ENCODE measurements at regions not wholly inside any gene's neighbourhood (a gene's known extent, or its start where the extent isn't known, plus 50 kb on each side); places are given as distances from the start of the nearest gene placed in this dataset.
"Not testable (repeated sequence)": the region's sequence is repeated elsewhere in the genome, so short reads cannot be mapped to it uniquely, and the experiment has no call there.

GRCh38 chr7:159335181-159335926, 190.7 kb upstream of the VIPR2 start:
- H3K4me3 ChIP-seq (replicated peaks; ENCODE audit: insufficient read depth, low read length); H3K27me3 ChIP-seq (ENCODE audit: insufficient read depth, poor library complexity, severe bottlenecking); H3K27ac ChIP-seq (replicated peaks); DNase-seq (ENCODE audit: low read depth in 1 of 2, low spot score in 1 of 2): not testable (repeated sequence)

GRCh38 chr7:159332854-159333479, 188.3 kb upstream of the VIPR2 start:
- not testable (repeated sequence) for H3K27me3 ChIP-seq (ENCODE audit: insufficient read depth, poor library complexity, severe bottlenecking); H3K27ac ChIP-seq (replicated peaks); DNase-seq (ENCODE audit: low read depth in 1 of 2, low spot score in 1 of 2); H3K4me3 ChIP-seq (replicated peaks; ENCODE audit: insufficient read depth, low read length)

DNA sequence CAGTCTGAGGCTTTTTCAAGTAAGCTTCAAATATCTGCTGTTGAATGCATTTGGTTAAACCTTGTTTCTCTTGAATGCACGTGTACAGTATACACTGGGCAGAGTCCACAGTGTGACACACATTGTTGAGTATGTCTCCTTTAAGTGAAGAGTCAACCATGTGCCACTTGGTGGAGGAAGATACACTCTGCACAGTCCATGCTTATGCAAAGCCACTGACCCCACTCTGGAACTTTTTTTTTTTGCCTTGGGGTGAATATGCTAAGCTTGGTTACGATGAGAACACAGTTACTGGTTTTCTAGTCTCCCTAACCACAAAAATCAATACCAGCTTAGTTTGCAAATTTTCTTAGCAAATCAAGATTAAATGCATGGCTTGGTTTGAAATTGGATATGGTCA, 186.8 kb upstream of the VIPR2 start:
- no peak overlapping the region for H3K27ac ChIP-seq (replicated peaks)
- no peaks in the 10 kb centered on the region for H3K27me3 ChIP-seq (ENCODE audit: insufficient read depth, poor library complexity, severe bottlenecking)

GRCh38 chr7:159329818-159330378, 185.2 kb upstream of the VIPR2 start:
- no peak overlapping the region for H3K4me3 ChIP-seq (replicated peaks; ENCODE audit: insufficient read depth, low read length)
- no peak overlapping the region for H3K27ac ChIP-seq (replicated peaks)
- TF ChIP-seq, protein P1, sequence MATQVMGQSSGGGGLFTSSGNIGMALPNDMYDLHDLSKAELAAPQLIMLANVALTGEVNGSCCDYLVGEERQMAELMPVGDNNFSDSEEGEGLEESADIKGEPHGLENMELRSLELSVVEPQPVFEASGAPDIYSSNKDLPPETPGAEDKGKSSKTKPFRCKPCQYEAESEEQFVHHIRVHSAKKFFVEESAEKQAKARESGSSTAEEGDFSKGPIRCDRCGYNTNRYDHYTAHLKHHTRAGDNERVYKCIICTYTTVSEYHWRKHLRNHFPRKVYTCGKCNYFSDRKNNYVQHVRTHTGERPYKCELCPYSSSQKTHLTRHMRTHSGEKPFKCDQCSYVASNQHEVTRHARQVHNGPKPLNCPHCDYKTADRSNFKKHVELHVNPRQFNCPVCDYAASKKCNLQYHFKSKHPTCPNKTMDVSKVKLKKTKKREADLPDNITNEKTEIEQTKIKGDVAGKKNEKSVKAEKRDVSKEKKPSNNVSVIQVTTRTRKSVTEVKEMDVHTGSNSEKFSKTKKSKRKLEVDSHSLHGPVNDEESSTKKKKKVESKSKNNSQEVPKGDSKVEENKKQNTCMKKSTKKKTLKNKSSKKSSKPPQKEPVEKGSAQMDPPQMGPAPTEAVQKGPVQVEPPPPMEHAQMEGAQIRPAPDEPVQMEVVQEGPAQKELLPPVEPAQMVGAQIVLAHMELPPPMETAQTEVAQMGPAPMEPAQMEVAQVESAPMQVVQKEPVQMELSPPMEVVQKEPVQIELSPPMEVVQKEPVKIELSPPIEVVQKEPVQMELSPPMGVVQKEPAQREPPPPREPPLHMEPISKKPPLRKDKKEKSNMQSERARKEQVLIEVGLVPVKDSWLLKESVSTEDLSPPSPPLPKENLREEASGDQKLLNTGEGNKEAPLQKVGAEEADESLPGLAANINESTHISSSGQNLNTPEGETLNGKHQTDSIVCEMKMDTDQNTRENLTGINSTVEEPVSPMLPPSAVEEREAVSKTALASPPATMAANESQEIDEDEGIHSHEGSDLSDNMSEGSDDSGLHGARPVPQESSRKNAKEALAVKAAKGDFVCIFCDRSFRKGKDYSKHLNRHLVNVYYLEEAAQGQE (IDR thresholded peaks at IDR 0.05; ENCODE audit: insufficient replicate concordance, low read depth): no peak
- TF ChIP-seq POLR2AphosphoS5 (IDR thresholded peaks at IDR 0.05; ENCODE audit: low read depth) (no peak), GABPA (IDR thresholded peaks at IDR 0.05; ENCODE audit: low read depth) (no peak), SPI1 (IDR thresholded peaks at IDR 0.05; ENCODE audit: borderline replicate concordance, low read depth) (no peak), CTCF (IDR thresholded peaks at IDR 0.05; ENCODE audit: insufficient read depth, low read length) (no peak)
- DNase-seq (ENCODE audit: low read depth in 1 of 2, low spot score in 1 of 2): no peak
- no peaks in the 10 kb centered on the region for H3K27me3 ChIP-seq (ENCODE audit: insufficient read depth, poor library complexity, severe bottlenecking)

More for the DNA sequence above, 186.8 kb upstream of the VIPR2 start:
- DNase-seq (ENCODE audit: low read depth in 1 of 2, low spot score in 1 of 2): no peak
- H3K4me3 ChIP-seq (replicated peaks; ENCODE audit: insufficient read depth, low read length): no peak overlapping the region
- TF ChIP-seq POLR2AphosphoS5 (IDR thresholded peaks at IDR 0.05; ENCODE audit: low read depth) (no peak), SPI1 (IDR thresholded peaks at IDR 0.05; ENCODE audit: borderline replicate concordance, low read depth) (no peak), CTCF (IDR thresholded peaks at IDR 0.05; ENCODE audit: insufficient read depth, low read length) (no peak)
- TF ChIP-seq, protein P1 (IDR thresholded peaks at IDR 0.05; ENCODE audit: insufficient replicate concordance, low read depth): no peak

All from HL-60 (cell line).